Esophagus squamous epithelium (tissue), 5 donors: ENCODE measurements at regions not wholly inside any gene's neighbourhood (a gene's known extent, or its start where the extent isn't known, plus 50 kb on each side); places are given as distances from the start of the nearest gene placed in this dataset.

Experiments used
- DNase-seq: peaks from one replicate; lab custom pipeline; 2025; lab: John Stamatoyannopoulos, UW
- H3K27ac ChIP-seq, 4 donors: fragments of 200-600 bp; sonication (generic); one replicate each; pipeline ENCODE4 v1.5.1; 2016 to 2019; ENCODE audit warnings: mild to moderate bottlenecking in 1 of 4
- H3K27me3 ChIP-seq, 4 donors: fragments of 200-600 bp; sonication (generic); 1 replicate in 3 of 4; 2 replicates in 1 of 4; pipeline versions ENCODE4 v1.5.1 to v1.6.0; 2017 to 2021; ENCODE audit warnings: antibody characterized with exemption in 1 of 4
- H3K36me3 ChIP-seq, 3 donors: fragments of 200-600 bp; sonication (generic); one replicate each; pipeline ENCODE4 v1.5.1; 2016 to 2019
- H3K4me1 ChIP-seq, 3 donors: fragments of 200-600 bp; sonication (generic); one replicate each; pipeline ENCODE4 v1.5.1; 2017 to 2019
- H3K4me3 ChIP-seq, 4 donors: fragments of 200-600 bp; sonication (generic); 1 replicate in 3 of 4; 2 replicates in 1 of 4; pipeline ENCODE4 v1.5.1; 2016 to 2019; ENCODE audit warnings: mild to moderate bottlenecking in 2 of 4, moderate library complexity in 1 of 4
- H3K9me3 ChIP-seq, 3 donors: fragments of 200-600 bp; sonication (generic); one replicate each; pipeline ENCODE4 v1.5.1; 2016 to 2019
- POLR2A ChIP-seq, 4 donors: fragments of 450-650 bp; IDR thresholded peaks; one replicate each; pipeline ENCODE4 v1.6.1; 2017; ENCODE audit warnings: antibody characterized with exemption in 4 of 4, mild to moderate bottlenecking in 4 of 4, moderate library complexity in 3 of 4
- WGBS, 2 donors: methylation state at CpG; one replicate each; pipeline ENCODE4 v1.1.5; 2018; 5-methylcytosine and 5-hydroxymethylcytosine counted together
- intact Hi-C: fragments of 100-400 bp; cut with DNase I; formaldehyde crosslinking; loops from one replicate; pipeline ENCODE4 v1.15.0; 2022
- TF ChIP-seq, protein P1 (sequence below), 6 experiments: fragments of 450-650 bp in 4 of 6; fragments of 200-600 bp in 2 of 6; sonication (generic) in 2 of 6; IDR thresholded peaks; one replicate each; pipeline ENCODE4 v1.5.1; 2016 to 2019; ENCODE audit warnings: antibody characterized with exemption in 6 of 6, mild to moderate bottlenecking in 4 of 6, moderate library complexity in 4 of 6
- donor health status: DM: yes; HTN: yes; CAD: no.

GRCh38 chr12:114751712-114752111 is 67.7 kb upstream of the TBX3 start:
- TF ChIP-seq, protein P1, sequence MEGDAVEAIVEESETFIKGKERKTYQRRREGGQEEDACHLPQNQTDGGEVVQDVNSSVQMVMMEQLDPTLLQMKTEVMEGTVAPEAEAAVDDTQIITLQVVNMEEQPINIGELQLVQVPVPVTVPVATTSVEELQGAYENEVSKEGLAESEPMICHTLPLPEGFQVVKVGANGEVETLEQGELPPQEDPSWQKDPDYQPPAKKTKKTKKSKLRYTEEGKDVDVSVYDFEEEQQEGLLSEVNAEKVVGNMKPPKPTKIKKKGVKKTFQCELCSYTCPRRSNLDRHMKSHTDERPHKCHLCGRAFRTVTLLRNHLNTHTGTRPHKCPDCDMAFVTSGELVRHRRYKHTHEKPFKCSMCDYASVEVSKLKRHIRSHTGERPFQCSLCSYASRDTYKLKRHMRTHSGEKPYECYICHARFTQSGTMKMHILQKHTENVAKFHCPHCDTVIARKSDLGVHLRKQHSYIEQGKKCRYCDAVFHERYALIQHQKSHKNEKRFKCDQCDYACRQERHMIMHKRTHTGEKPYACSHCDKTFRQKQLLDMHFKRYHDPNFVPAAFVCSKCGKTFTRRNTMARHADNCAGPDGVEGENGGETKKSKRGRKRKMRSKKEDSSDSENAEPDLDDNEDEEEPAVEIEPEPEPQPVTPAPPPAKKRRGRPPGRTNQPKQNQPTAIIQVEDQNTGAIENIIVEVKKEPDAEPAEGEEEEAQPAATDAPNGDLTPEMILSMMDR (IDR thresholded peaks at IDR 0.05): no peak
- TF ChIP-seq POLR2A (IDR thresholded peaks at IDR 0.05): no peak
- no peaks in the 10 kb centered on the region for H3K36me3 ChIP-seq
- H3K4me1 ChIP-seq: peaks cover 0 to 4% (median 0%) of the 10 kb centered on the region in 3 donors
- 79 to 92% methylated on average over 2 of the region's 2 CpGs for WGBS, 2 donors
- H3K27me3 ChIP-seq: no peaks in the 10 kb centered on the region
- intact Hi-C loops: no loop called here
- no peak overlapping the region for H3K27ac ChIP-seq
- DNase-seq: no peak
- no peaks in the 10 kb centered on the region for H3K9me3 ChIP-seq
- H3K4me3 ChIP-seq: no peak overlapping the region

- intact Hi-C loops: no loop called here
- Histone ChIP-seq H3K4me1 (peaks cover 0 to 4% (median 0%) of the 10 kb centered on the region in 3 donors), H3K36me3 (no peaks in the 10 kb centered on the region), H3K9me3 (no peaks in the 10 kb centered on the region), H3K27ac (no peak overlapping the region), H3K27me3 (no peaks in the 10 kb centered on the region), H3K4me3 (no peak overlapping the region)
- WGBS, 2 donors: 87 to 88% methylated on average over 5 to 11 of the region's 11 CpGs
- TF ChIP-seq, protein P1 (IDR thresholded peaks at IDR 0.05): no peak
- no peak for DNase-seq
Observed at GRCh38 chr12:114750917-114751316, 66.9 kb upstream of the TBX3 start.

DNA sequence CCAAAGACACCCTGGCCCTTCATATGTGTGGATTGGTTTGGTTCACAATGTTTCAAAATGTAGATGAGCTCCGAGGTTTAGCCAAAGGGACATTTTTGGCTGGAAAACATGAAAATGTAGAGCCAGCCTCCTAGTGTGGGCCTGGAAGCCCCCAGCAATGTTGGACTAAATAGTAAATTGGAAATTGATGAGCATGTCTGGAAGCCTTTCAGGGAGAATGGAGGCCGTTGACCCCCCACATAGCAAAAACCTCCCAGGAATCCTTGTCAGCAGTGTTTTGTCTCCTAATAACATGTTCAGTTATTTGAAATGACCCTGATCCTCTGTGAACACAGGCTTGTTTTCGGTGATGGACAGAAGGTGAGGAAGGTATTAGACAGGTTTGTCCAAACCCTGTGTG is 65.1 kb upstream of the TBX3 start:
- 67 to 69% methylated on average over 3 of the region's 3 CpGs for WGBS, 2 donors
- peaks cover 0 to 4% (median 0%) of the 10 kb centered on the region in 3 donors for H3K4me1 ChIP-seq
- DNase-seq: no peak
- intact Hi-C loops: no loop called here
- no peak overlapping the region for H3K4me3 ChIP-seq
- H3K27me3 ChIP-seq: no peaks in the 10 kb centered on the region
- H3K27ac ChIP-seq: no peak overlapping the region
- TF ChIP-seq, protein P1 (IDR thresholded peaks at IDR 0.05): no peak
- TF ChIP-seq POLR2A (IDR thresholded peaks at IDR 0.05): no peak
- no peaks in the 10 kb centered on the region for H3K9me3 ChIP-seq
- no peaks in the 10 kb centered on the region for H3K36me3 ChIP-seq

GRCh38 chr12:114747012-114747858 is 63.3 kb upstream of the TBX3 start:
- DNase-seq: no peak
- Histone ChIP-seq H3K4me3 (no peak overlapping the region), H3K27me3 (no peaks in the 10 kb centered on the region), H3K9me3 (no peaks in the 10 kb centered on the region), H3K36me3 (no peaks in the 10 kb centered on the region), H3K4me1 (peaks cover 0 to 4% (median 0%) of the 10 kb centered on the region in 3 donors), H3K27ac (peak overlapping the region in 2 of 4 donors; percentile 16 to 22)
- WGBS, 2 donors: 66 to 71% methylated on average over 20 of the region's 20 CpGs
- intact Hi-C loops: no loop called here
- no peak for TF ChIP-seq POLR2A (IDR thresholded peaks at IDR 0.05)
- TF ChIP-seq, protein P1 (IDR thresholded peaks at IDR 0.05): no peak

- no peak overlapping the region for H3K4me3 ChIP-seq
- H3K36me3 ChIP-seq: no peaks in the 10 kb centered on the region
- no peaks in the 10 kb centered on the region for H3K9me3 ChIP-seq
- no peak for DNase-seq
- H3K27ac ChIP-seq: peak overlapping the region in 1 of 4 donors; percentile 22
- no peaks in the 10 kb centered on the region for H3K27me3 ChIP-seq
- 47 to 49% methylated on average over 6 of the region's 6 CpGs for WGBS, 2 donors
- intact Hi-C loops: no loop called here
- H3K4me1 ChIP-seq: peaks cover 0 to 4% (median 0%) of the 10 kb centered on the region in 3 donors
- no peak for TF ChIP-seq POLR2A (IDR thresholded peaks at IDR 0.05)
- TF ChIP-seq, protein P1 (IDR thresholded peaks at IDR 0.05): no peak
Observed at GRCh38 chr12:114746297-114747011, 62.5 kb upstream of the TBX3 start.
